Left lobe of liver (tissue), 2 donors: ENCODE measurements at regions not wholly inside any gene's neighbourhood (a gene's known extent, or its start where the extent isn't known, plus 50 kb on each side); places are given as distances from the start of the nearest gene placed in this dataset.
"Not testable (repeated sequence)": the region's sequence is repeated elsewhere in the genome, so short reads cannot be mapped to it uniquely, and the experiment has no call there.

ENCODE experiments used
- ATAC-seq: fragments of 200-7000 bp; cut with Tn5 transposase; one replicate; pipeline ENCODE4 v1.9.1; 2020; ENCODE audit warnings: mild to moderate bottlenecking, moderate library complexity
- DNase-seq: peaks from one replicate; pipeline ENCODE4 v3.0.0-alpha.2; 2020; ENCODE audit warnings: low spot score
- donor health status: DM: no; HTN: no; CAD: no; lungs with moderate emphysema.
- donor health status: DM: no; HTN: yes; CAD: no.

DNA sequence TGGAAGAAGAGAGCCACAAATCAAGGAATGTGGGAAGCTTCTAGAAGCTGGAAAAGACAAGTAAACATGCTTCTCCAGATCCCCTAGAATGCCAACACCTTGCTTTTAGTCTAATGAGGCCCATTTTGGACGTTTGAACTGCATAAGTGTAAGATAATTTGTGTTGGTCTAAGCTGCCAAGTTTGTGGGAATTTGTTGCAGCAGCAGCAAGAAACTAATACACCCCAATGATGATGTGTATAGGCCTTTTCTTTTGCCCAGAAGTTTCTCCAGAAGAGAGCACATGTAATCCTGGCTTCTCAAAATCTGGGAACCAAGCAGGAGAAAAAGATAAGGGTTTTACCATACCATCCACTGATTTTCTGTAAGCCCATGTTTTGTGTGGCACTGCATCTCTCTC lies 96.1 kb upstream of the DPT start:
- no peak for ATAC-seq
- no peak for DNase-seq

DNA sequence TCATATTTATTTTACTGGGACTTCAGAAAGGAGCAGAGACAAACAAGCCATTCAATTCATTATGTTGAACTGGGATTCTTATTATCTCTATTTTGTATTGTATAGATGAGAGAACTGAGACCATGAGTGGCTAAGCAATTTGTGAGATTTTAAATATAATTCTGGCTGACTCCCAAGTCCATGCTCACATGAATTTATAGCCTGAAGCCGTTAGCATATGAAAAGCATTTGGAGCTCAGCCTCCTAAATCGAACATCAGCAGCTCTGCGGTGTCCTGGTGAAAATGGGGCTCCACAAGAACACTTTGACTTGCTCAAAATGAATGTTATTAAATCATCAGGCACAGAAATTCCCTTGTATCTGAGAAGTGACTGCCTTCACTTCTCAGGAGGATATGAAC lies 96.8 kb upstream of the DPT start:
- ATAC-seq (no peak), DNase-seq (no peak)

DNA sequence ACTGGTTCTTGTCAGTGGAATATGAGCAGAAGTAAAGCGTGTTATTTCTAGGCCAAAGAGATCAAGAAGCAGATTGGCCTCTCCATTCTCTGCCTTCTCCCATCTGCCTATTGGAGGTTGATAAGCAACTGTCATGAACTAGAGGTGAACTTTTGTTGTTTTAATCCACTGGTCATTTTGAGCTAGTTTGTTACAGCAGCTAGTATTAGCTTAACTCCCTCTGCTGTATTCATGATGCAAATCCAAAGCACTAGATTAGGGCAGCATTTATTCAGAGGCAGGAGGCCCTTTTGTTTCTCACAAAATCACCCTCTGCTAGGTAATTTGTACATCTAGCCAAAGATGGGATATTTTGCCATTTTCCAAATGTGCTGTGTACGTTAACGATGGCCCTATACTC lies 97.3 kb upstream of the DPT start:
- ATAC-seq = no peak

DNA sequence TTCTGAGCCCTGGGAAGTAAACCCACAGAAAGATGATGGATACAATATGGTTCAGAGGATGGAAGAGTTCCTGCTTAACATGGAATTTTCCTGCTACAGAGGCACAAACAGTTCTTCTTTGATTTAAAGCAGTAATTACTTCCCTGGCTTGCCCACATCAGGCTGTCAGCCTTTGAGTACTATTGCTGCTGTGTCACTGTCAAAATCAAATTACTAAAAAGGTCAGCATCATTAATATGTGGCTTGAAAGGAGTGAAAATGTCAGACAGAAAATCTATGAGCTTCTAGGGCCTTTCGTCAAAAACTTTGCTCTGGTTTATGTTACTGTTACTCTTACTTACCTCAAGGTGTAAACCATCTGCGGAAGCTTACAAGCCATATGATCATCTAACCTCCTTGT lies 98.6 kb upstream of the DPT start:
- ATAC-seq (no peak), DNase-seq (no peak)

More for the DNA sequence above, 97.3 kb upstream of the DPT start:
- DNase-seq = no peak

DNA sequence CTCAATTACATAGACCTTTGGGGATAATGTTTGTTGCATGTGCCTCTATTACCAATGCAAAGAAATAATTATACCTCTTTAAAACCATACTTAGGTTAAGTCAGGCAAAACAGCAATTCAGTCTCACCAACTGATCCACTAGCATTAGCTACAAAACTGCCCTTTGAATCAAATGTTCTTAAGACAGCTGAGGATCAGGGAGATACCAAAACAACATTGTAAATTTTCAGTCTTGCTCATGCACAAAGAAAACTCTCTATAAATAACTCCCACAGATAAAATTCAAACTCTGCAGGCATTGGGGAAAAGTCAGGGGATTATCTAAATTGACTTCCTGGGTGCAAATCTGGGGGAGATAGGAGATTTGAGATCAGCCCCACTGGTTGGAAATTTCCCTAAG lies 100.9 kb upstream of the DPT start:
- ATAC-seq (no peak), DNase-seq (no peak)

DNA sequence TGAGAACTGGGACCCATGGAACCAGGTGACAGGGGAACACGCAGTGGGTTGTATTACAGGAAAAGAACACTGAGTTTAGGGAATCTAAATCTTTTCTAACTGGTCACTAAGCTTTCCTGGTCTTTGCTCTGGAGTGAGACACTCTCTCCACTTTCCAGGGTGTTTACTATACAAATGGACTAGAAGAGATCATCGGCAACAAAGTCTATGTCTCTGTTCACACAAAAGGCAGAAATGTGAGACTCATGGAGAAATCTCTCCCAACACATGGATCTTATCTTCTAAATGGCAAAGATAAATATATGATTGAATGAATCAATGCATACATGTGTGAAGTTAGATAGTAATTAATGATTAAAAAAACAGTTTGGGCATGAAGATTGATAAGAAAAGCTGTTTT lies 101.6 kb upstream of the DPT start:
- ATAC-seq (no peak), DNase-seq (no peak)

DNA sequence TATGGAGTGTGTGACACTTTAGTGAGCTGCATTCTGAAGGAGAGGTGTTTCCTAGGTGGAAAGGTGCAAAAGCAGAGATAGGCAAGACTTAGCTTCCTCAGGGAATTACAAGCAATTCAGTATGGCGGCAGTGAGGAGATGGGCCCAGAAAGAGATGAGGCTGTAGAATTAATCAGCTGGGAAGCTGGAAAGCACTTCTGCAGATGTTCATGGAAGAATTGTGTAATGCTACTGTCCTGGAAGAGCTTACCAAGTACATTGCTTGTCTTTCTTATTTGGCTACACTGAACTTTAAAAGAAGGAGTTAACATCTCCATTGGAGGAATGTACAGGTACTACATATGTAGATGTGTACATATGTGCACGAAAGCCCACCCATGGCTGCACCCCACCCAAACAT lies 103.7 kb upstream of the DPT start:
- ATAC-seq (no peak), DNase-seq (no peak)

DNA sequence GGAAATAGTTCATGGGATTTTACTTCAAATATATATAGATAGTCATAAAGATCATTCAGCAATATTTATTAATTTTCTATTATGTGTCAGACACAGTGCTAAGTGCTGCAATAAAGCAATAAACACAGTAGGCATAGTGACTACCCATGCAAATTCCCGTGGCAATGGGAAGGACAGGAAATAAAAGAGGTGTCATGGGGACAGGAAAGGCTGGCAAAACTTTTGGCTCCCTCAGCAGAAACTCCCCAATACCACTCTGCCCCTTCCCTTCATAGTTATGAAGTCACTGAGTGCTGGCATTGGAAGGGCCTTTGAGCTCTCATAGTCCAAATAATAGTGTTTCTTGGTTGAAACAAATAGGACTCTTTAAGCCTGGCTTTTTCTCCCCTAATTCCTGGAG lies 104.4 kb upstream of the DPT start:
- no peak for DNase-seq
- ATAC-seq = no peak

DNA sequence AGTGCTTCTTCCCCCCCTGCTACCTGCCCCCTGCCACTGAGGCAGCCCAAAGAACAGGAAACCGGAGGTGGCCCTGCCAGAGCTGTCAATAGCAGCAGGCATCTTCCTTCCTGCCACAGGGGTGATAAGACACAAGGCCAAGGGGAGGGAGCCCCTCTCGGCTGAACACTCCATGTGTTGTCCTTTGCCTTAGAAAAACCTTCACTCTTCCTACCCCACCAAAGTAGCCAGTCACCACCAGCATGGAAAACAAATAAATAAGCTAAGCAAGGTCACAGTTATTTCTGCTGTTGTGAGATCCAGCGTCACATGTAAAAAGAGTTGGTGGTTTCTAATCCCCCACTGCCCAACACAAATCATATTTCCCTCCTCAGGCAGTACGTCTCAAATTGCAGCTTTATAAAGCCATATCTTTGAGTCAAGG lies 104.8 kb upstream of the DPT start:
- ATAC-seq = no peak
- no peak for DNase-seq

DNA sequence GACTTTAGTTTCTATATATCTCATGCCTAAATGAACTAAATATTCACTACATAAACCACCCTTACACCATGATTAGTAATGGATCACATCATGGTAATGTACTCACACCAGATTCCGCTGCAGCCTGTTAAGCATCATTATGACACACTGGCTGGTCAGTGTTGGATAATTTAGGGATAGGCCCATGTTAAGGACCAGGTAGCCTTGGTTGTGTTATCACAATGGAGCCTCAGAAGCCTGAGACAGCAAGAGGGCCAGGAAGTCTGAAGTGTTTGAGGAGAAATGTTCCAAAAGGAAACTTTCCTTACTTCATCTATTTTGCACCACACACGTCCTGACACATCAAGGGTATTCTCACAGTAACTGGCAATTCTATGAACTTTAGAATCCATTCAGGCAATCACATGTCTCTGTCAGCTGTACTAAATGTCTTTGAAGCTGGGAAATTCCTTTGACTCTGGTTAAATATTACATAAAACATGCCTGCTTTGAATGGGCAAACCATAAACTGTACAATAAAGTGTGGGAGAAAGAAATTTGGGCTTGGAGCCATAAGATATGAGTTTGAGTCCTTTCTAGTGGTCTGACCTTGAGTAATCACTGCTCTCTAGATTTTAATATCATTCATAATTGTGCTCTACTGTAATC lies 105.3 kb upstream of the DPT start:
- DNase-seq = no peak
- ATAC-seq = peak; percentile 77

DNA sequence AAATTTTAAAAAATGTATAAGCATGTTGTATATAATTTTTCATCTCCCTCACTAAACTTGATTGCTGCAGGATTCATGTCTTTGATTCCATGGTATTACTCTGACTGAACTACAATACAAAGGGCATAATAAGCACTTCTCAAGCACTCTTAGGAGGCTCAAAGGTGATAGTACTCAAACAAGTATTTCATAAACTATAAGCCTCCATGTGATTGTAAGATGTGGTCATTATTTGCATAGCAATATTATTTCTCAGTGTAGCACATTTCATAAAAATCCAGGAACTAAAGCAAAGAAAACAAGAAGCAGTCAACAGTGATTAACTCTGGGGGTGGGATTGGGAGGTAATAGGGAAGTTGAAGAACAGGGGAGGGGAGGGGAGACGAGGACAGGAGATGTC lies 106.2 kb upstream of the DPT start:
- DNase-seq = no peak
- ATAC-seq = no peak

DNA sequence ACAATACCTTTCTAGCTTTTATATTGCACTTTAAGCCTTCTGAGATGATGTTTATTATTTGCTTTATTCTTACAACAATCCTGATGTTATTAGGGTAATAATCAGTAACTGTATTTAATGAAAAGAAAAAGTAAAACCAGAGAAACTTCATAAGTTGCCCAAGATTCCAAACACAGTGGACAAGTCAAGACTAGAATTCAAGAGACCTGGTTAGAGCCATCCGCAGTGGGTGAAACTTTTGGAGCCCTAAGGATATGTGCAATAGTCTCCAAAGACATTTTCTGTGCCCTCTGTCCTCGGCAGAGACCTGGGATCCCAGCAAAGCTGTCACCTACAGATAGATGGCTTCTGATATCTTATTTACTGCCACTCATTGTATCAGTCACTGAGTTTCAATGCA lies 106.8 kb upstream of the DPT start:
- ATAC-seq = no peak
- no peak for DNase-seq

DNA sequence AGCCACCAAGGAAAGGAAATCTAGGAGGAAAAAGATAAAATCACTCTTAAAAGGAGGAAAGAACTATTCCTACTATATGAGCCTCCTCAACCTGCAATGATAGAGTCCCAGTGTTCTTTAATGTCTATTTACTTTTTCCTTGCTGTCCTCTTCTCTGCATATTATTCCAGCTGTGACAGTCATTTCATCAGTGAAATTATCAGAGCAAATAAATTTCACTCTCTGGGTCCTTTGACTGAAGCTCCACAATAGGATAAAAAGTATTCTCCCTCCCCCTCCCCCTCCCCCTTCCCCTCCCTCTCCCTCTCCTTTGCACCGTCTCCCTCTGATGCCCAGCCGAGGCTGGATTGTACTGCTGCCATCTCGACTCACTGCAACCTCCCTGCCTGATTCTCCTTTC lies 107.5 kb upstream of the DPT start:
- DNase-seq (no peak), ATAC-seq (no peak)

DNA sequence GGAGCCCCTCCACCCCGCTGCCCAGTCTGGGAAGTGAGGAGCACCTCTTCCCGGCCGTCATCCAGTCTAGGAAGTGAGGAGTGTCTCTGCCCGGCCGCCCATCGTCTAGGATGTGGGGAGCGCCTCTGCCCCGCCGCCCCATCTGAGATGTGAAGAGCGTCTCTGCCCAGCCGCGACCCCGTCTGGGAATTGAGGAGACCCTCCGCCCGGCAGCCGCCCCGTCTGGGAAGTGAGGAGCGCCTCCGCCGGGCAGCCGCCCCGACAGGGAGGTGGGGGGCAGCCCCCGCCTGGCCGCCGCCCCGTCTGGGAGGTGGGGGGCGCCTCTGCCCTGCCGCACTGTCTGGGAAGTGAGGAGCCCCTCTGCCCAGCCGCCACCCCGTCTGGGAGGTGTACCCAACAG lies 108.2 kb upstream of the DPT start:
- DNase-seq, ATAC-seq: not testable (repeated sequence)

DNA sequence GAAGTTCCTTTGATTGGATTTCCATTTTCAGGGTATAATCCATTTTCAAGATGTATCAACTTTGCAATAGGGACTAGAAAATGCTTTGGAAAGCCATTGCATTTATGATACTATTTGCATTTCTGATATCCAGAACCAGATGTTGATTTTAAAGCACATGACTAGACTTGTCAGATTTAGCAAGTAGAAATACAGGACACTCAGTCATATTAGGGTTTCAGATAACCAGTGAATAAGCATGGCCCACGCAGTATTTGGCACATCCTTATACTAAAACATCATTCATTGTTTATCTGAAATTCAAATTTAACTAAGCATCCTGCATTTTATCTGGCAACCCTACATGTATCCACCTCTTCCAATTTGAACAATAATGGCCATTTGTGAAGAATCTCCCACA lies 113.3 kb upstream of the DPT start:
- DNase-seq (no peak), ATAC-seq (no peak)

DNA sequence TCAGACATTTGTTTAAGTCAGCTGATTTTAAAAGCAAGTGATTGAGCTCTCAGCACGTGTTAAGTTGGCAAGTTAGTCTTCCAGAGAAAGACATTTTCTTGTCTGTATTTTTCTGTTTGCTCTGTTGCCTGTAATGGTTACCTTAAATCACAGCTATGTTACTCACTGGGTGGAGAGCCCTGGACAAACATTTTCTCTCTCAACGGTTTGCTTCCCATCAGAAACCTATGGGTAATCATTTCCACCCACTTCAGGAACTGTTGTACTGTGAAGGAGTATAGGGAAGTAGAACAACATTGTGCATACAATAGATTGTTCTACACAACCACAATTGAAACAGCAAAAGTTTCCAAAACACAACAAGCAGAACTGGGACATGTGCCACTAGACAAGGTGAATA lies 113.9 kb upstream of the DPT start:
- ATAC-seq (no peak), DNase-seq (no peak)

DNA sequence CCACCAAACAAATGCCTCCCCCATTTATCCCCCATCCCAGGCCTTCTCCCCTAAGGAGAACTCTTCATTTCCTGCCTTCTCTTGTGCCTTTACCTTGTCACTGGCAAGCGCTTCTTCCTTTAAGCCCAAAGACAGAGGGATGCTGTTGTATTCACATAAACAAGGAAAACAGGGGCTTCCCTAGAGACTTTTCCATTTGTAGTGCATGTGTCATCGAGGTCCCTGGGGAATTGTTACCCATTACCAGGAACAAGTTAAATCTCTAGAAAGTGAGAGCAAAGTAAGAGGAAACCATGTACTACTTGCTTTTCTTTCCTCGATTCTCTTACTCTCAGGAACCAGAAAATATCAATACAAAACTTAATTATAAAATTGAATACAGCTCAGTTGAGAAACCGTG lies 114.4 kb upstream of the DPT start:
- DNase-seq = no peak
- ATAC-seq = no peak

DNA sequence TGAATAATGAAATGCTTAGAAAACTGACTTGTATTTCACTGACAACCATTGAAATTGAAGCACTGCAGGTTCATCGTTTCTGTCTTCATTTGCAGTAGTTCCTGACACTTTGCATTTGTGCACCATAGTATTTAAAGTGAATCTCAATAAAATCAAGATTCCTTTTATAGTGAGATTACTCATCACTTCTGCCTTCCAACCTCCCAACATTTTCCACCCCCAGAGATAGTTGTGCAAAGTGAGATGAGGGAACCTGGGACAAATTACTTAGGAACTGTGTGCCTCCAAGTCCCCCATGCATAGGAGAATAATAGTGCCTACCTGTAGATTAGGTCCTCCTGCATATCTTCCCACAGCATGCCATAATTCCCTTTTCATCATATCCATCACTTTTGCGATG lies 114.9 kb upstream of the DPT start:
- ATAC-seq = no peak
- DNase-seq = no peak

DNA sequence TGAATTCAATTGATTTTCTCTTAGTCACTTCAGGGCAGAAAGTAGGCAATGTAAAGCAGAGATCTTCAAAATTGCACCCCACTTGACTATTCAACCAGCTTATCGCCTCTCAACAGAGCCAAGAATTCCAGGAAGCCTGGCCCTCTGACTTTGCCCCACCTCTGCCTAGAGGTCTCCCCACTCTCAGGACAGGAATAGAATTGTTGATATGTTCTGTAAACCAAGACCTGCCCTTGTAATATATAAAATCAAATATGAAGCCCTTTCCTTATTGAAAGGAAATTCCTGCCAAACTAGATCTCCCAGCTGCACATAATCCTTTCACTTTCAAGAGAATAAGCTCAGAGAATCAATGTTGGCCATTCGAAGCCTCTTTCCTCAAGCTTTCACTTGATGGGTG lies 116.1 kb upstream of the DPT start:
- ATAC-seq (no peak), DNase-seq (no peak)

DNA sequence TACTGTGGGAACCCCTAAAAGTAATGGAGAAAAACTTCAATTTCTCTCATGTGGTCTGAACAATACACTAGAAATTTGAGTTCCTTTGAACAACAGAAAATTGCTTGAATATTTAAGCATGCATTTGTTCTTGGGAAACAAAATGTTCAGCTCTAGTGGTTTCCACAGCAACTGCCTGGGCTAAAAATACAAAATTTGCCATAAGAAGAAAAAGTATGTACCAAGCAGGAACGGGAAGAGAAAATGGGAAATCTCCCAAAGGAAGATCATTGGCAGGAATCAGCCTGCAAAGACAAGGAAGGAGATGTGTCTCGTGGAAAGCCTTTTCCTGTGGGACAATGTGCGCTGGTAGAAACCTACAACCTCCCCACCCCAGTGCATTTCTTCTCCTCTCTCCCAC lies 119.0 kb upstream of the DPT start:
- no peak for DNase-seq
- ATAC-seq = no peak

DNA sequence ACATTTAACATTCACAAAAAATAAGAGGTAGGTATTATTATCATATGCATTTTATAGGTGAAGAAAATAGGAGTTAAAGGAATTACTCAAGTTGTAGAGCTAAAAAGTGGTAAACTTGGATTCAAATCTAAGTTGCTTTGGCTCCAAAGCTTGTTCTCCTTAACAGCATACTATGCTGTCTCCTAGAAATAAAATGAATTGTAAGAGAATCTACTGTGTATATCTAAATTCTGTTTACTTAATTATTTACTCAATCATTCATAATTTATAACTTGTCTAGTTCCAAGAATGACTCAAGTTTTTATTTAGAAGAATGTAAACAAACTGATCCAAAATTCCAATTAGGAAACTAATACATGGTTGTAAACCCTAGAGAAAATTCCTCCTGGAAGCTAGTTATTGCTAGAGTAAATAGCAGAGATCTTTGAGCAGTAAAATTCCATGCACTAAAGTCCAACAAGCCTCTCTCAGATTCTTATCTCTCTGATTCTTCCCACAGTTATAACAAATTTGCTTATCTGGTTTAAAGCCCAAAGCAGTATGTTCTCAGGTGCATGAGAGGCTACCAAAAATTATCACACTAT lies 132.5 kb upstream of the DPT start:
- DNase-seq = no peak
- ATAC-seq = peak; percentile 59

DNA sequence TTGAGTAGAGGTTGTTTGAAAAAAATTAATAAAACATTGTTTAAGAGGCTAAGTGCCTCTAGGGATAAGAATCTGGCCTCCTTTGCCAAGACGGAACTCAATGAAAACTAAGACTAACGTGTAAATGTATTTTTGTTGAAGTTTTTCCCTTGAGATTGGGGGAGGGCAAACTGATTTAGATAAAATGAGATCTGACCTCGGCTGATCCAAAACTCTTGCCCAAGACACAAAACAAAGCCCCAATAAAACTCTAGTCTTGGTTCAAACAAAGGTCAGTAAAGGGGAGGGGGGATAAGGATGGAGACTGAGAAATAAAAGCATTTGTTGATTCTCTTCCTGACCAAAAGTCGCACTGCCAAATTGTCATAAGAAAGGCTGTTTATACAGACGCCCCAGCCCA lies 134.8 kb upstream of the DPT start:
- no peak for ATAC-seq
- no peak for DNase-seq

DNA sequence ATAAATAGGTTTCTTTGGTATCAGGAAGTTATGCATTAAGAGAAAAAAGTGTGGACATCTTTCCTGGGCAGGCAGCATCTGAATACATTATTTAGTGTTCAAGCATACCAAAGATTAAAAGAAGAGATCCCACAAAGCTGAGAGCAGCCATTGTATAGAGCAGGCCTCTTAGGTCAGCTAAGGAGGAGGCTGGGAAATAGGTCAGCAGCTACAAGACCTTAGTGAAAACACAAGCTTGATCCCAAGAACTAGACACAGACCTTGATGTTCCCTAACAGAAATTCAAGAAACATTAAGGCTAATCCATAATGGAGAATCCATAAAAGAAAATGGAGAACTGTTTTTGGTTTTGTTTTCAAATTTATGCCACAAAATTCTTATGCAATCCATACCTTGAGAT lies 135.3 kb upstream of the DPT start:
- ATAC-seq (no peak), DNase-seq (no peak)
